ENCODE measurements at regions not wholly inside any gene's neighbourhood (a gene's known extent, or its start where the extent isn't known, plus 50 kb on each side); places are given as distances from the start of the nearest gene placed in this dataset.
"Not testable (repeated sequence)": the region's sequence is repeated elsewhere in the genome, so short reads cannot be mapped to it uniquely, and the experiment has no call there.

- H3K9me3 Mint-ChIP-seq (ENCODE audit: insufficient read depth); ATAC-seq; H3K4me3 Mint-ChIP-seq; H3K36me3 Mint-ChIP-seq (ENCODE audit: low read depth); POLR2A ChIA-PET; H3K27me3 Mint-ChIP-seq (ENCODE audit: low read depth); CTCF ChIA-PET; H3K27ac Mint-ChIP-seq; H3K4me1 Mint-ChIP-seq (ENCODE audit: low read depth): not testable (repeated sequence)
- DNase-seq: peak; percentile 16
Measured at GRCh38 chr14:105770619-105771216, 244.3 kb downstream of the TMEM121 start.

GRCh38 chr14:105771261-105772226 lies 245.2 kb downstream of the TMEM121 start:
- peak; percentile 18 for DNase-seq
- H3K9me3 Mint-ChIP-seq (ENCODE audit: insufficient read depth); H3K4me1 Mint-ChIP-seq (ENCODE audit: low read depth); H3K27me3 Mint-ChIP-seq (ENCODE audit: low read depth); CTCF ChIA-PET; ATAC-seq; H3K27ac Mint-ChIP-seq; H3K4me3 Mint-ChIP-seq; POLR2A ChIA-PET; H3K36me3 Mint-ChIP-seq (ENCODE audit: low read depth): not testable (repeated sequence)

- H3K27ac Mint-ChIP-seq; H3K4me1 Mint-ChIP-seq (ENCODE audit: low read depth); H3K9me3 Mint-ChIP-seq (ENCODE audit: insufficient read depth); H3K36me3 Mint-ChIP-seq (ENCODE audit: low read depth); ATAC-seq; POLR2A ChIA-PET; H3K27me3 Mint-ChIP-seq (ENCODE audit: low read depth); H3K4me3 Mint-ChIP-seq; CTCF ChIA-PET: not testable (repeated sequence)
- DNase-seq: peak; percentile 4
Measured at GRCh38 chr14:105772710-105773250, 246.4 kb downstream of the TMEM121 start.

GRCh38 chr14:105773584-105773983 lies 247.2 kb downstream of the TMEM121 start:
- H3K36me3 Mint-ChIP-seq (ENCODE audit: low read depth): no peaks in the 10 kb centered on the region
- peaks cover 5% of the 10 kb centered on the region for H3K4me1 Mint-ChIP-seq (ENCODE audit: low read depth)

GRCh38 chr14:105774001-105774400 lies 247.6 kb downstream of the TMEM121 start:
- ATAC-seq: no peak
- CTCF ChIA-PET: interaction anchor here (0.8 kb wide), 1 partner anchor 172 kb away, joined by 4 read pairs; no protein-coding TSS in a partner anchor
- no peaks in the 10 kb centered on the region for H3K36me3 Mint-ChIP-seq (ENCODE audit: low read depth)
- H3K27me3 Mint-ChIP-seq (ENCODE audit: low read depth): peaks cover 3% of the 10 kb centered on the region
- peaks cover 11% of the 10 kb centered on the region for H3K9me3 Mint-ChIP-seq (ENCODE audit: insufficient read depth)
- POLR2A ChIA-PET: no interaction called here
- H3K4me3 Mint-ChIP-seq: no peak overlapping the region
- peaks cover 5% of the 10 kb centered on the region for H3K4me1 Mint-ChIP-seq (ENCODE audit: low read depth)
- DNase-seq: no peak
- H3K27ac Mint-ChIP-seq: no peak overlapping the region

More at GRCh38 chr14:105773584-105773983, 247.2 kb downstream of the TMEM121 start:
- DNase-seq (no peak), ATAC-seq (no peak)
- POLR2A ChIA-PET: no interaction called here
- no peak overlapping the region for H3K4me3 Mint-ChIP-seq
- peaks cover 11% of the 10 kb centered on the region for H3K9me3 Mint-ChIP-seq (ENCODE audit: insufficient read depth)
- H3K27me3 Mint-ChIP-seq (ENCODE audit: low read depth): peaks cover 3% of the 10 kb centered on the region
- CTCF ChIA-PET: interaction anchor here (0.8 kb wide), 1 partner anchor 172 kb away, joined by 4 read pairs; no protein-coding TSS in a partner anchor
- no peak overlapping the region for H3K27ac Mint-ChIP-seq

GRCh38 chr14:105774585-105775348 lies 248.4 kb downstream of the TMEM121 start:
- peaks cover 11% of the 10 kb centered on the region for H3K9me3 Mint-ChIP-seq (ENCODE audit: insufficient read depth)
- POLR2A ChIA-PET; H3K4me3 Mint-ChIP-seq; H3K36me3 Mint-ChIP-seq (ENCODE audit: low read depth); H3K4me1 Mint-ChIP-seq (ENCODE audit: low read depth); DNase-seq; H3K27ac Mint-ChIP-seq; H3K27me3 Mint-ChIP-seq (ENCODE audit: low read depth); CTCF ChIA-PET; ATAC-seq: not testable (repeated sequence)

GRCh38 chr14:105775349-105775923 lies 249.1 kb downstream of the TMEM121 start:
- ATAC-seq; H3K36me3 Mint-ChIP-seq (ENCODE audit: low read depth); H3K4me3 Mint-ChIP-seq; CTCF ChIA-PET; H3K27me3 Mint-ChIP-seq (ENCODE audit: low read depth); H3K4me1 Mint-ChIP-seq (ENCODE audit: low read depth); H3K27ac Mint-ChIP-seq; POLR2A ChIA-PET; DNase-seq: not testable (repeated sequence)
- peaks cover 11% of the 10 kb centered on the region for H3K9me3 Mint-ChIP-seq (ENCODE audit: insufficient read depth)

- H3K4me3 Mint-ChIP-seq; DNase-seq; H3K4me1 Mint-ChIP-seq (ENCODE audit: low read depth); H3K27ac Mint-ChIP-seq; H3K27me3 Mint-ChIP-seq (ENCODE audit: low read depth); POLR2A ChIA-PET; ATAC-seq; H3K36me3 Mint-ChIP-seq (ENCODE audit: low read depth); CTCF ChIA-PET: not testable (repeated sequence)
- peaks cover 11% of the 10 kb centered on the region for H3K9me3 Mint-ChIP-seq (ENCODE audit: insufficient read depth)
Measured at GRCh38 chr14:105776112-105776511, 249.7 kb downstream of the TMEM121 start.

GRCh38 chr14:105776924-105777323 lies 250.5 kb downstream of the TMEM121 start:
- no peak for ATAC-seq

GRCh38 chr14:105783707-105784106 lies 257.3 kb downstream of the TMEM121 start:
- Mint-ChIP-seq H3K4me1 (ENCODE audit: low read depth) (no peaks in the 10 kb centered on the region), H3K36me3 (ENCODE audit: low read depth) (no peaks in the 10 kb centered on the region), H3K27ac (no peak overlapping the region)

More at GRCh38 chr14:105776924-105777323, 250.5 kb downstream of the TMEM121 start:
- no peak overlapping the region for H3K4me3 Mint-ChIP-seq
- ChIA-PET CTCF (no interaction called here), POLR2A (no interaction called here)
- DNase-seq: no peak
- H3K4me1 Mint-ChIP-seq (ENCODE audit: low read depth): peaks cover 5% of the 10 kb centered on the region
- H3K36me3 Mint-ChIP-seq (ENCODE audit: low read depth): no peaks in the 10 kb centered on the region
- peaks cover 8% of the 10 kb centered on the region for H3K27me3 Mint-ChIP-seq (ENCODE audit: low read depth)
- no peak overlapping the region for H3K27ac Mint-ChIP-seq
- peaks cover 12% of the 10 kb centered on the region for H3K9me3 Mint-ChIP-seq (ENCODE audit: insufficient read depth)

GRCh38 chr14:105793836-105794235 lies 267.5 kb downstream of the TMEM121 start:
- H3K27me3 Mint-ChIP-seq (ENCODE audit: low read depth): peaks cover 39% of the 10 kb centered on the region

More at GRCh38 chr14:105783707-105784106, 257.3 kb downstream of the TMEM121 start:
- Mint-ChIP-seq H3K4me3 (no peak overlapping the region), H3K27me3 (ENCODE audit: low read depth) (peaks cover 11% of the 10 kb centered on the region), H3K9me3 (ENCODE audit: insufficient read depth) (peaks cover 5% of the 10 kb centered on the region)
- ATAC-seq (no peak), DNase-seq (peak; percentile 1)
- POLR2A ChIA-PET: no interaction called here
- CTCF ChIA-PET: no interaction called here

More at GRCh38 chr14:105793836-105794235, 267.5 kb downstream of the TMEM121 start:
- ChIA-PET POLR2A (no interaction called here), CTCF (no interaction called here)
- Mint-ChIP-seq H3K9me3 (ENCODE audit: insufficient read depth) (no peaks in the 10 kb centered on the region), H3K4me1 (ENCODE audit: low read depth) (no peaks in the 10 kb centered on the region), H3K4me3 (no peak overlapping the region), H3K27ac (no peak overlapping the region), H3K36me3 (ENCODE audit: low read depth) (no peaks in the 10 kb centered on the region)
- ATAC-seq: no peak
- no peak for DNase-seq

Data from activated CD8-positive, alpha-beta T cell treated with anti-CD3 and anti-CD28 coated beads, Interleukin-2, amount 10 ng/mL, durations not matched to agents 7 days and 5 days (primary cell).